LNCAP (cell line): ENCODE measurements at regions not wholly inside any gene's neighbourhood (a gene's known extent, or its start where the extent isn't known, plus 50 kb on each side); places are given as distances from the start of the nearest gene placed in this dataset.

ENCODE experiments used
- TF ChIP-seq, protein P1 (sequence below): fragments of 450-650 bp; IDR thresholded peaks from 2 replicates; pipeline ENCODE4 v1.5.1; 2017; ENCODE audit warnings: mild to moderate bottlenecking

DNA sequence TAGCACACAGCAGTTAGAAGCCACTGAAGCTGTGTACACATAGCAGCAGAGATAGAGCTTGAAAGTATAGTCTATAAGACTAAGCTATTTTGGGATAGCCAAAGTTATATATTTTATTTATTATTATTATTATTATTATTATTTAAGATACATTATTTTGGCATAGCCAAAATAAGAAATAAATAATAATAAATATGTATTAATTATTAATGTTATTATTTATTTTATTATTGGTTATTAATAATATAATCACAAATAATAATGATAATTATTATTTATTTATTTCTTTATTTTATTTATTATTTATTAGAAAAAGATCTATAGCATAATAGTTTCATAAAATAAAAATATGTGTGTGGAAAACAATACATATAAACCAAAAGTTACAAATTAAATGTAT, 107.2 kb upstream of the FOXK1 start:
- TF ChIP-seq, protein P1, sequence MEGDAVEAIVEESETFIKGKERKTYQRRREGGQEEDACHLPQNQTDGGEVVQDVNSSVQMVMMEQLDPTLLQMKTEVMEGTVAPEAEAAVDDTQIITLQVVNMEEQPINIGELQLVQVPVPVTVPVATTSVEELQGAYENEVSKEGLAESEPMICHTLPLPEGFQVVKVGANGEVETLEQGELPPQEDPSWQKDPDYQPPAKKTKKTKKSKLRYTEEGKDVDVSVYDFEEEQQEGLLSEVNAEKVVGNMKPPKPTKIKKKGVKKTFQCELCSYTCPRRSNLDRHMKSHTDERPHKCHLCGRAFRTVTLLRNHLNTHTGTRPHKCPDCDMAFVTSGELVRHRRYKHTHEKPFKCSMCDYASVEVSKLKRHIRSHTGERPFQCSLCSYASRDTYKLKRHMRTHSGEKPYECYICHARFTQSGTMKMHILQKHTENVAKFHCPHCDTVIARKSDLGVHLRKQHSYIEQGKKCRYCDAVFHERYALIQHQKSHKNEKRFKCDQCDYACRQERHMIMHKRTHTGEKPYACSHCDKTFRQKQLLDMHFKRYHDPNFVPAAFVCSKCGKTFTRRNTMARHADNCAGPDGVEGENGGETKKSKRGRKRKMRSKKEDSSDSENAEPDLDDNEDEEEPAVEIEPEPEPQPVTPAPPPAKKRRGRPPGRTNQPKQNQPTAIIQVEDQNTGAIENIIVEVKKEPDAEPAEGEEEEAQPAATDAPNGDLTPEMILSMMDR = no peak

DNA sequence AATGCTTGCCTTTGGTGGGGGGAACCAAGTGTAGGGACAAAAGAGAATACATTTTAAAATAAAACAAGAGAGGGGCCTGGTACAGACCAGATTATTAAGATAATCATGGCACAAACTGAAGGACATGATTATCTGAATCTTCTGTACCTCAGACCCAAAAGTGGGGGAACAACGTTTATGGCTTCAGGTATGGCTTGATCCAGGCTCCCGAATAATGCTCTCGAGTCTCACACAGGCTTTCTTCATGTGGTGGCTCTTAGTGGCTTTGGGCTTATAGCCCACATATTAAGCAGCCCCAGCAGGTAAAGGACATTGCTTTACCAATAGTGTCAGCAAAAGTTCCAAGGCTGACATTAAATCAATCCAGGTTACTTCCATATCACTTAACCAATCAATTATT, 106.8 kb upstream of the FOXK1 start:
- TF ChIP-seq, protein P1 = no peak

DNA sequence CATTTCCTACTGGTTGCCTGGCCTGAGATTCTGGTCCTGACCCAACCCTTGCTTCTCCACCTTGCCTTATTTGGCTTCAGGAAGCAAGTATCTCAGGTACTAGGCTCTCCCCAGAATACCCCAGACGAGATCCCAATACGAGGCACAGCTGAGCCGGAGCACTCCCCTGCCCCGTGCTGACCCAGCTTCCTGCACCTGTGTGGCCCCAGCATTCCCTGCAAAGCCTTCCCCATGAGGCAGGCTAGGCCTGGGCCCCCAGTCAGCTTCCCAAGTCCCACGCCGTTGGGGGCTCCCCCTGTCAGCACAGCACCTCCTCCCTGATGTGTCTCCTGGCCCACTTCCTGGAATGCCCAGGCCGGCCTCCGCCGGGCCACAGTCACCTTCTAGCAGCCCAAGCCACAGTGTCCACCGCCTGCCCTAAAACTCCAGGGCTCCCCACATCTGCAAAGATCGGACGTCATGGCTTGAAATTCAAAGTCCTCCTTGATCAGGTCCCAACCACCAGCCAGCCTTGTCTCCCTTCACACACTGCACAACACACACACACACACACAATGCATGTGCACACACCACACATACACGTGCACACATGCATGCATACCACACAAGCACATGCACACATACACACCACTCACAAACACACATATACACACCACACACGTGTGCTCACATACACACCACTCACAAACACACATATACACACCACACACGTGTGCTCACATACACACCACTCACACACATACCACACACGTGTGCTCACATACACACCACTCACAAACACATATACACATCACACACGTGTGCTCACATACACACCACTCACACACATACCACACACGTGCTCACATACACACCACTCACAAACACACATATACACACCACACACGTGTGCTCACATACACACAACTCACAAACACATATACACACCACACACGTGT, 78.9 kb upstream of the FOXK1 start:
- TF ChIP-seq, protein P1 = no peak

DNA sequence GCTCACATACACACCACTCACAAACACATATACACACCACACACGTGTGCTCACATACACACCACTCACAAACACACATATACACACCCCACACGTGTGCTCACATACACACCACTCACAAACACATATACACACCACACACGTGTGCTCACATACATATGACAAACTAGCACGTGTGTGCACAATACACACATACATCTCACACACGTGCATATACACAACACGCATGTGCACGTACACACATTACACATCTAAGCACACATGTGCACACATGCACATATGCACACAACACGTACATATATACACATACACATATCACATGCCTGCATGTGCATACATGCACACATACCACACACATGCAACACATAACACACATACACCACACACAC, 78.3 kb upstream of the FOXK1 start:
- TF ChIP-seq, protein P1 = no peak

DNA sequence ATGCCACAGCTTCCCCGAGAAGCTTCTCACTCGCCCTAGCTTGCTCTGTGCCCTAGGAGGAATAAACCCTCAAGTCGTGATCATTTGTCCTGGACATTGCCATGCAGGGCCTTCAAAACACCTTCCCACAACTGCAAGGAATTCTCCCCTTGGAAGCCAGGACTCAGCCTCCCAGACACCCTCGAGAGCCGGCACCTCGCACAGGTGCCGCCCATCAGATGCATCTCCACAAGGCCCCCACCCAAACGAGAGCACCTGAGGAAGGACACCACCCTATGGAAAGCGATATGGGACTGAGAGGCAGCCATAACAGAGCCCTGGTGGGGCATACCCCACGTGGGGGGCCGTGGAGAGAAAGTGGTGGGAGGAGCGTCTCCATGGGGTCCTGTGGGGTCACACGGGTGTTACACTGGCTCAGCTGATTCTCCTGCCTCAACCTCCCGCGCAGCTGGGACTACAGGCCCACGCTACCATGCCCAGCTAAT, 77.6 kb upstream of the FOXK1 start:
- TF ChIP-seq, protein P1 = no peak

DNA sequence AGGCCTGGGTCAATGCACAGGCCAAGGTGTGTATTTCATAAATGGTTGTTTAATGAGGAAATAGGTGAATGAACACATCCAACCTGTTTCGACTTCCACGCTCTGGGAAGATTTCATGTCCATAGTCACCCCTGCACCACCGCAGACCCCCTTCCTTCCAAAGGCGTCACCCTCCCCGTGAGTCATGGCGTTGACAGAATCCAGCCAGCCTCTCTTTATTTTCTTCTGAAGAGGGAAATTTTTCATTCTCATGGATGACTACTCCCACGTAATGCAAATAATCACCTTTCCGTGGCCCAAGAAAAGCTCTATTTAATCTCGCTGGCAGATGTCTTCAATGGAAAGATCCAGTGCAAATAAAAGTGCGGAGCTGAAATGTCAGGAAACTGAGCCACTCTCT, 75.3 kb upstream of the FOXK1 start:
- TF ChIP-seq, protein P1 = no peak

DNA sequence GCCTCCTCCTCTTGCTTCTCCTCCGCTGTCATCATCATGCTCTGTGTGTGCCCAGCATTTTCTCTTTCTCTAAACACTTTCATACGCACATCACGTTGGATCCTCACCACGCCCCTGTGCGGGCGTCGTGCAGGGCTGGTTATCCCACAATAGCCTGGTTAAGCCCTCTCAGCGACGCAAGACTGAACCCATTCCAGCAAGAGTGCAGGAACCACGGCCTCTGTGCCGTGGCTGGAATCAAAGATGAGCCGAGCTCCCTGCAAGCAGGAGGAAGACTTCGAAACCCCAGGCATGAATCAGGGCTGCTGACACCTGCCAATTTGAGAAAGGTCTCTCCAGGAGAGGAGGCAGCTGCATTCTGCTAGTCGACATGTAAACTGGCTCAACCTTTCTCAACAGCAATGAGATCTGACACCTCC, 74.8 kb upstream of the FOXK1 start:
- TF ChIP-seq, protein P1 = no peak
